ENCODE measurements at regions not wholly inside any gene's neighbourhood (a gene's known extent, or its start where the extent isn't known, plus 50 kb on each side); places are given as distances from the start of the nearest gene placed in this dataset.
"Not testable (repeated sequence)": the region's sequence is repeated elsewhere in the genome, so short reads cannot be mapped to it uniquely, and the experiment has no call there.

DNA sequence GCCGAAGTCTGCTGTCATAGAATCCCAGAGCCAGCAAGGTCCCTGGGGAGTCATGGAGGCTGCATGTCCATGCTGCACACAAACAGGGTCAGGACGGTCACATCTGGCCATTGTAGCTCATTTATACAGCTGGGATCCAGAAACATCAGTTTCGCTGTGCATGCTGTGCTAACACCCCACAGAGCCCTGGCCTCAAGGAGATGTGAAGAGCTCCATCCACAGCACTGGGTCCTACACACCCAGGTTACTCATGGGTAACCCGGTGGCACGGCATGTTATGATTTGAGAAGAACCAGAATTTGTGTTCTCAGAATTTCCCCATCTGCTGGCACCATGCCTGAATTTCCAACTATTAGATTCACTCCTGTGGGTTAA, 146.3 kb upstream of the ARHGAP20 start:
- H3K4me3 ChIP-seq (ENCODE audit: low read depth, low read length) = no peak overlapping the region
- TF ChIP-seq, protein P1, sequence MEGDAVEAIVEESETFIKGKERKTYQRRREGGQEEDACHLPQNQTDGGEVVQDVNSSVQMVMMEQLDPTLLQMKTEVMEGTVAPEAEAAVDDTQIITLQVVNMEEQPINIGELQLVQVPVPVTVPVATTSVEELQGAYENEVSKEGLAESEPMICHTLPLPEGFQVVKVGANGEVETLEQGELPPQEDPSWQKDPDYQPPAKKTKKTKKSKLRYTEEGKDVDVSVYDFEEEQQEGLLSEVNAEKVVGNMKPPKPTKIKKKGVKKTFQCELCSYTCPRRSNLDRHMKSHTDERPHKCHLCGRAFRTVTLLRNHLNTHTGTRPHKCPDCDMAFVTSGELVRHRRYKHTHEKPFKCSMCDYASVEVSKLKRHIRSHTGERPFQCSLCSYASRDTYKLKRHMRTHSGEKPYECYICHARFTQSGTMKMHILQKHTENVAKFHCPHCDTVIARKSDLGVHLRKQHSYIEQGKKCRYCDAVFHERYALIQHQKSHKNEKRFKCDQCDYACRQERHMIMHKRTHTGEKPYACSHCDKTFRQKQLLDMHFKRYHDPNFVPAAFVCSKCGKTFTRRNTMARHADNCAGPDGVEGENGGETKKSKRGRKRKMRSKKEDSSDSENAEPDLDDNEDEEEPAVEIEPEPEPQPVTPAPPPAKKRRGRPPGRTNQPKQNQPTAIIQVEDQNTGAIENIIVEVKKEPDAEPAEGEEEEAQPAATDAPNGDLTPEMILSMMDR (IDR thresholded peaks at IDR 0.05; ENCODE audit: low read depth, low read length) = no peak

DNA sequence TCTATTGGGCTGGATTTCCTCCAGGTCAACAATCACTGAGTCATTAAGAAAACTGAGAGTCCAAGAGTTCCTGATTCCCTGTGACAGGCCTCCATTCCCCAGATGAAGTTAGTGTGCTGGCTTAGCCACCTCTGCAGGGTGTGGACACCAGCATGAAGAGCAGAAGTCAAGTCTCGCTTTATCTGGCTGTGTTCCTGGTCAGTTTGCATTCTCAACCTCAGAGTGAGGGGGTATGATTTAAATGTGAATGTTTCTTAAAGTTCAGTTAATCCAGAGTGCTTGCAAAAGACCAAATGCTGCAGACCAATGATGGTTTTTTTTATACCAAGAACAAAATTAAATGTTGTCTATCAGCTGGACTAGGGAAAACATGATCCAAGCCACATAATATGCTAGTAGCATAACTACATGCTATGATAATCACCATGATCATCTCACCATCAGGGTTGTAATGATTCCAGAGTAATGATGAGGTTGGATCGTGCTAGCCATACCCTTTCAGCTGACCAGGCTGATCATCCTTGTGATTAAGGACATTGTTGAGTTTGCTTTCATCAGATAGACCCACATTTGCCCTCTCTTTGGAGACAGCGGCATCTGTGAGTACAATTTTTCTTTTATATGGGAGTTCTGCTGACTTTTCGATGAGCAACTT, 145.8 kb upstream of the ARHGAP20 start:
- TF ChIP-seq, protein P1 (IDR thresholded peaks at IDR 0.05; ENCODE audit: low read depth, low read length) = no peak
- no peak overlapping the region for H3K4me3 ChIP-seq (ENCODE audit: low read depth, low read length)

DNA sequence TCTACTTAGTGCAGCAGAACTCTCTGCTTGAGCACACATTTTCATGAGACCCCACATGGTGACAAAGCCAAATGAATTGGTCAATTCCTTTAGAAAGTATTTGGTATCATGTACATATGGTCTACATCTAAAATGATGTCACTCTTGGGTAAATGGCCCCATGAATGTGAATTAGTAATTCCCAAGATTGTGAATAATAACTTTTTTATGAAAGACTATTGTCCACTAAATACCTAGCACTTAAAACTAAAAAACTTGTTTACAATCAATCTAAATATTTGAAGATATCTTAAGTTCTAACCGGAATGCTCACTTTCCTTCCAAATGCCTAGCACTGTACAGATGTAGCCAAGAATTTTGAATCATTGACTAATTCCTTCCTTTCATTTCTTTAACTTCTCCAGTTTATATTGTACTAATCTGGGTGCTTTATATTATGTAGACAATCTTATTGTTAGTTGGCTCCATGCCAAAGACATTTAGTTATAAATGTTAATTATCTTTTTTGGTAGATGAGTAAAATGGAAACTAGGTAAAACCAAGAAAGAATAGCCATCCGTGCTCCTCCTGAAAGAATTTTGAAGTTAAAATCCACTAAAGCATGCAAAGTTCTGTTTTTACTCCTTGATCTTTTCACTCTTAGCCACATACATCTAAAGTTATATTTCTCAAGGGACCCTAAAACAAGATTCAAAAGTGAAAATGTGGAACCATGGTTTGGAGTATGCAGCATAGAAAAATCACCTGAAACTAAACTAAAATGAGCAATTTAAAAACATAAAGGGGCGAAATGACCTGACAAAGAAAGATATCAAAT, 145.0 kb upstream of the ARHGAP20 start:
- TF ChIP-seq, protein P1 (IDR thresholded peaks at IDR 0.05; ENCODE audit: low read depth, low read length) = no peak

DNA sequence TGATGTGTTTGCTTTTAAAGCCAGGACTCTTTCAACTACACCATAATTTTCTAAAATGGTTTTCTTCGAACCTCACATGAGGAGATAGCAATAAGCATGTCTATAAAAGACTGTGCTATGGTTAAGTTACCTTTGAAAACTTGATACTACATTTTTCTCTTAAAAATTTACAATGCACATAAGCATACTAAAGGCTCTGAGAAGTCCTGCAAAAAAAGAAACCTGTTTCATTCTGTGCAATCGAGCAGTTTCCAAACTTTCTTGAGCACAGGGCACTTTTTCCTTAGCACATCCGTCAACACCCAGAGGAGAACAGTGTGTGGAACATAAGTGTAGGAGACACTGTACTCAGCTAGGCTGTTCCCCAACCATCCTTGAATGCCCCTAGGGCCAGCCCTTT, 144.1 kb upstream of the ARHGAP20 start:
- no peak overlapping the region for H3K4me3 ChIP-seq (ENCODE audit: low read depth, low read length)
- TF ChIP-seq, protein P1 (IDR thresholded peaks at IDR 0.05; ENCODE audit: low read depth, low read length) = no peak

More for the DNA sequence above, 145.0 kb upstream of the ARHGAP20 start:
- H3K4me3 ChIP-seq (ENCODE audit: low read depth, low read length) = no peak overlapping the region

DNA sequence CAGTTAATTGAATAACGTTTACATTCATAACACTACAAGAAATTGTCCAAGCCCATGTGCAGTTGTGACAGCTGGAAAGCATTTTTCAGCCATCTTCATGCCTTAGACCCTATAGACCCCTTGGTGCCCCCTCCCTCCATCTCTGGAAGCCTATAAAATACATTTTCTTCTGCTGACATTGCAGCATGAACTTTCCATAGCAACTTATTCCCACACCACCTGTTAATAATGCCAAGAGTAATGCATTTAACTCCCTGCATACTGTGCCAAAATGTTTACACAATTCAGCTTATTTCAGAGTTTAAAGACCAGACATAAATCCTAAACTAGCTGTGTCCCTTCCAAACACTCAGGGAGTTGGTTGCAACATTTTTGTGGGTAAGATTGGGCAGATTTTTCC, 143.0 kb upstream of the ARHGAP20 start:
- no peak overlapping the region for H3K4me3 ChIP-seq (ENCODE audit: low read depth, low read length)
- TF ChIP-seq, protein P1 (IDR thresholded peaks at IDR 0.05; ENCODE audit: low read depth, low read length) = no peak

DNA sequence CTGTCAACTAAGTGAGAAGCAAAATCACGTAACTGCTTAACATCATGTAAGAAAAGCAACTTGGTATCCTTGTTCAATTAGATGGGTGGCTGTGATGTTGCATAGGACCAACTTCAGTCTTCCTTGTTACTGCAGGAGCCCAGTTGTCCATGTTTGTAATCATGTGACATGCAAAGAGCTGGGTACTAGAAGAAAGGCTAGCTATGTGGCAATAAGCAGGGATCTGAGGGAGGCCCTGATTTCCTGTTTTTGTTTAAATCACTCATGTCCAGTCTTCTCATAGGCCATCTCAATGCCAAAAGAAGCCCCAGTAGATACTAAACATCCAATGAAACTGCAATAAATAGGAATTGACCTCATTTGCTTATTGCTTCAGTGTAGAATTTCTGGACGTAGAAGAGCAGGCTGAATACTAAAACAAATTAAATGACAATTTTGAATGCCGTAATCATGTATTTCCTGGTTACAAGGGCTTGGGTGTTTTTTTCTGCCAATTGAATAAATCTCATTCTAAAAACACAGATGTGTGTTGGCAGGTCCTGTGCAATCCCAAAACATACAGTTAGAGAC, 140.8 kb upstream of the ARHGAP20 start:
- TF ChIP-seq, protein P1 (IDR thresholded peaks at IDR 0.05; ENCODE audit: low read depth, low read length) = no peak
- no peak overlapping the region for H3K4me3 ChIP-seq (ENCODE audit: low read depth, low read length)

DNA sequence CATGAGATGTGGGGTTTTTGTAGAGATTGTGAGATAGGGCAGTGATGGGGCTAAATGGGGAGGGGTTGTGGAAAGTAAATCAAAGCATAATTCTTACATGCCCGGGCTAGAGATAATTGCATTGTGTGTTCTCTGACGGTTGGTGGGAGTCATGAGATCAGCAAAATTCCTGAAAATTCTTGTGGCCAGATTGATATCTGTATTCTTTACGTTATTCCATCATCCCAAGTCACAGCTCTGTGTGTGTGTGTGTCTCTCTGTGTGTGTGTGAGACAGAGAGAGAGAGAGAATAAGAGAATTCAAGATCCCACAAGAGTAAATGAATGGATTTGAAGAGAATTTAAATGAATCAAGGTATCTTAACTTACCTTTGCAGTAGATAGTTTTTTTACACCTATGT, 138.6 kb upstream of the ARHGAP20 start:
- TF ChIP-seq, protein P1 (IDR thresholded peaks at IDR 0.05; ENCODE audit: low read depth, low read length) = no peak
- H3K4me3 ChIP-seq (ENCODE audit: low read depth, low read length) = no peak overlapping the region

DNA sequence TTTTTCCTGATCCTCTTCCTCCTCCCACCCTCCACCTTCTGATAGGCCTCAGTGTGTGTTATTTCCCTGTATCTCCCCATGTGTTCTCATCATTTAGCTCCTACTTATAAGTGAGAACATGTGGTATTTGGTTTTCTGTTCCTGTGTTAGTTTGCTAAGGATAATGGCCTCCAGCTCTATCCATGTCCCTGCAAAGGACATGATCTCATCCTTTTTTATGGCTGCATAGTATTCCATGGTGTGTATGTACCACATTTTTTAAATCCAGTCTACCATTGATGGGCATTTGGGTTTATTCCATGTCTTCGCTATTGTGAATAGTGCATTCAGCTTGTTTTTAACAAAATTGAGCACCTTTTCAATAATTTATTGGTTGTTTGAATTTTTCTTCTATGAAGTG, 130.8 kb upstream of the ARHGAP20 start:
- not testable (repeated sequence) for H3K4me3 ChIP-seq (ENCODE audit: low read depth, low read length)

All from WI38 (cell line).